ENCODE measurements at regions not wholly inside any gene's neighbourhood (a gene's known extent, or its start where the extent isn't known, plus 50 kb on each side); places are given as distances from the start of the nearest gene placed in this dataset.

DNA sequence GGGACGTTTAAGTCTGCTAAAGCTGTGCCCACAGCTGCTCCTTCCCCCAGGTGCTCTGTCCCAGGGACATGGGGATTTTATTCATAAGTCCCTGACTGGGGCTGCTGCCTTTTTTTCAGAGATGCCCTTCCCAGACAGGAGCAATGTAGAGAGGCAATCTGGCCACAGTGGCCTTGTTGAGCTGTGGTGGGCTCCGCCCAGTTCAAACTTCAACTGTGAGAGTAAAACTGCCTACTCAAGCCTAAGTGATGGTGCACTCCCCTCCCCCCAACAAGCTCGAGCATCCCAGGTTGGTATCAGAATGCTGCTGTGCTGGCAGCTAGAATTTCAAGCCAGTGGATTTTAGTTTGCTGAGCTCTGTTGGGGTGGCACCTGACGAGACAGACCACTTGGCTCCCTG is 1371.4 kb downstream of the ADGRL3 start:
- intact Hi-C loops (cut with micrococcal nuclease; ENCODE audit: unreplicated experiment), result no loop called here

DNA sequence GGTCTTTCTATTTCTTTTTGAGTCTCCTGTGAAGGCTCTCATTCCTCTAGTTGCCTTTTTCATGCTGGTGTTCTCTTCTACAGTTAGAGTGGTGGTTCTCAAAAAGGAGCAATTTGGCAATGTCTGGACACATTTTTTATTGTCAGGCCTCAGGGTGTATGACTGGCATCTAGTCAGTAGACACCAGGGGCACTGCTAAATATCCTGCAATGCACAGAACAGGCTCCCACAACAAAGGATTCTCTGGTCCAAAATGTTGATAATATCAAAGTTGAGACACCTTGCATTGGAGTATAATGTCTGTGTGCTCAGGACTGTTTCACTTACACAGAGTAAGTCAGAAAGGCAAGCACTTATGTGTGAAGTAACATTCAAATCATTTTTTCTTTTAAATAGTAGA is 1360.7 kb downstream of the ADGRL3 start:
- no peak overlapping the region for H3K4me3 ChIP-seq (ENCODE audit: low read depth in 2 of 2, low read length in 2 of 2)
- no peaks in the 10 kb centered on the region for H3K27me3 ChIP-seq (ENCODE audit: control insufficient read depth, insufficient read depth, low read length)
- H3K36me3 ChIP-seq (ENCODE audit: control insufficient read depth, insufficient read depth, low read length), result no peaks in the 10 kb centered on the region
- DNase-seq (ENCODE audit: low read depth, low spot score), result no peak
- TF ChIP-seq SIN3A (IDR thresholded peaks at IDR 0.05; ENCODE audit: borderline replicate concordance, insufficient read depth, low read depth, low read length) (no peak), TCF7L2 (IDR thresholded peaks at IDR 0.05; ENCODE audit: low read depth, low read length) (no peak)
- TF ChIP-seq, protein P1, sequence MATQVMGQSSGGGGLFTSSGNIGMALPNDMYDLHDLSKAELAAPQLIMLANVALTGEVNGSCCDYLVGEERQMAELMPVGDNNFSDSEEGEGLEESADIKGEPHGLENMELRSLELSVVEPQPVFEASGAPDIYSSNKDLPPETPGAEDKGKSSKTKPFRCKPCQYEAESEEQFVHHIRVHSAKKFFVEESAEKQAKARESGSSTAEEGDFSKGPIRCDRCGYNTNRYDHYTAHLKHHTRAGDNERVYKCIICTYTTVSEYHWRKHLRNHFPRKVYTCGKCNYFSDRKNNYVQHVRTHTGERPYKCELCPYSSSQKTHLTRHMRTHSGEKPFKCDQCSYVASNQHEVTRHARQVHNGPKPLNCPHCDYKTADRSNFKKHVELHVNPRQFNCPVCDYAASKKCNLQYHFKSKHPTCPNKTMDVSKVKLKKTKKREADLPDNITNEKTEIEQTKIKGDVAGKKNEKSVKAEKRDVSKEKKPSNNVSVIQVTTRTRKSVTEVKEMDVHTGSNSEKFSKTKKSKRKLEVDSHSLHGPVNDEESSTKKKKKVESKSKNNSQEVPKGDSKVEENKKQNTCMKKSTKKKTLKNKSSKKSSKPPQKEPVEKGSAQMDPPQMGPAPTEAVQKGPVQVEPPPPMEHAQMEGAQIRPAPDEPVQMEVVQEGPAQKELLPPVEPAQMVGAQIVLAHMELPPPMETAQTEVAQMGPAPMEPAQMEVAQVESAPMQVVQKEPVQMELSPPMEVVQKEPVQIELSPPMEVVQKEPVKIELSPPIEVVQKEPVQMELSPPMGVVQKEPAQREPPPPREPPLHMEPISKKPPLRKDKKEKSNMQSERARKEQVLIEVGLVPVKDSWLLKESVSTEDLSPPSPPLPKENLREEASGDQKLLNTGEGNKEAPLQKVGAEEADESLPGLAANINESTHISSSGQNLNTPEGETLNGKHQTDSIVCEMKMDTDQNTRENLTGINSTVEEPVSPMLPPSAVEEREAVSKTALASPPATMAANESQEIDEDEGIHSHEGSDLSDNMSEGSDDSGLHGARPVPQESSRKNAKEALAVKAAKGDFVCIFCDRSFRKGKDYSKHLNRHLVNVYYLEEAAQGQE (IDR thresholded peaks at IDR 0.05; ENCODE audit: insufficient read depth in 1 of 2, low read depth in 2 of 2, low read length in 1 of 2), result no peak
- ChIA-PET CTCF (no interaction called here), POLR2A (no interaction called here)
- H3K9me3 ChIP-seq (ENCODE audit: control insufficient read depth, insufficient read depth, low read depth, low read length), result no peaks in the 10 kb centered on the region
- H3K27ac ChIP-seq (ENCODE audit: low read length), result no peak overlapping the region
- intact Hi-C loops (cut with micrococcal nuclease; ENCODE audit: unreplicated experiment) (no loop called here), in situ Hi-C loops (cut with HindIII; ENCODE audit: low pct_unique_long_range_greater_than_20kb, low sequenced_read_pairs) (no loop called here)
- no peaks in the 10 kb centered on the region for H3K4me1 ChIP-seq (ENCODE audit: control insufficient read depth, insufficient read depth, low read length)
- ATAC-seq, result no peak
- BruUV-seq (replicated peaks), result no TSS peak

More for the DNA sequence above, 1371.4 kb downstream of the ADGRL3 start:
- no peaks in the 10 kb centered on the region for H3K4me1 ChIP-seq (ENCODE audit: control insufficient read depth, insufficient read depth, low read length)
- H3K9me3 ChIP-seq (ENCODE audit: control insufficient read depth, insufficient read depth, low read depth, low read length), result no peaks in the 10 kb centered on the region
- BruUV-seq (replicated peaks), result no TSS peak
- ChIA-PET CTCF (no interaction called here), POLR2A (interaction anchor here (0.6 kb wide), 1 partner anchor 64 kb away, joined by 3 read pairs; no protein-coding TSS in a partner anchor)
- no peak overlapping the region for H3K4me3 ChIP-seq (ENCODE audit: low read depth in 2 of 2, low read length in 2 of 2)
- ATAC-seq (no peak), DNase-seq (ENCODE audit: low read depth, low spot score) (no peak)
- TF ChIP-seq TCF7L2 (IDR thresholded peaks at IDR 0.05; ENCODE audit: low read depth, low read length) (no peak), POLR2AphosphoS5 (IDR thresholded peaks at IDR 0.05; ENCODE audit: low read depth, low read length) (no peak), SIN3A (IDR thresholded peaks at IDR 0.05; ENCODE audit: borderline replicate concordance, insufficient read depth, low read depth, low read length) (no peak)
- TF ChIP-seq, protein P2, sequence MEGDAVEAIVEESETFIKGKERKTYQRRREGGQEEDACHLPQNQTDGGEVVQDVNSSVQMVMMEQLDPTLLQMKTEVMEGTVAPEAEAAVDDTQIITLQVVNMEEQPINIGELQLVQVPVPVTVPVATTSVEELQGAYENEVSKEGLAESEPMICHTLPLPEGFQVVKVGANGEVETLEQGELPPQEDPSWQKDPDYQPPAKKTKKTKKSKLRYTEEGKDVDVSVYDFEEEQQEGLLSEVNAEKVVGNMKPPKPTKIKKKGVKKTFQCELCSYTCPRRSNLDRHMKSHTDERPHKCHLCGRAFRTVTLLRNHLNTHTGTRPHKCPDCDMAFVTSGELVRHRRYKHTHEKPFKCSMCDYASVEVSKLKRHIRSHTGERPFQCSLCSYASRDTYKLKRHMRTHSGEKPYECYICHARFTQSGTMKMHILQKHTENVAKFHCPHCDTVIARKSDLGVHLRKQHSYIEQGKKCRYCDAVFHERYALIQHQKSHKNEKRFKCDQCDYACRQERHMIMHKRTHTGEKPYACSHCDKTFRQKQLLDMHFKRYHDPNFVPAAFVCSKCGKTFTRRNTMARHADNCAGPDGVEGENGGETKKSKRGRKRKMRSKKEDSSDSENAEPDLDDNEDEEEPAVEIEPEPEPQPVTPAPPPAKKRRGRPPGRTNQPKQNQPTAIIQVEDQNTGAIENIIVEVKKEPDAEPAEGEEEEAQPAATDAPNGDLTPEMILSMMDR (IDR thresholded peaks at IDR 0.05), result no peak
- TF ChIP-seq, protein P1 (IDR thresholded peaks at IDR 0.05; ENCODE audit: insufficient read depth in 1 of 2, low read depth in 2 of 2, low read length in 1 of 2), result no peak
- H3K36me3 ChIP-seq (ENCODE audit: control insufficient read depth, insufficient read depth, low read length), result no peaks in the 10 kb centered on the region
- H3K27ac ChIP-seq (ENCODE audit: low read length), result no peak overlapping the region
- in situ Hi-C loops (cut with HindIII; ENCODE audit: low pct_unique_long_range_greater_than_20kb, low sequenced_read_pairs), result no loop called here
- no peaks in the 10 kb centered on the region for H3K27me3 ChIP-seq (ENCODE audit: control insufficient read depth, insufficient read depth, low read length)

Data from Panc1 (cell line).